GM19023 (cell line): ENCODE measurements at regions not wholly inside any gene's neighbourhood (a gene's known extent, or its start where the extent isn't known, plus 50 kb on each side); places are given as distances from the start of the nearest gene placed in this dataset.

Experiments used
- ATAC-seq: cut with Tn5 transposase; IDR thresholded peaks from one replicate; pipeline ENCODE4 v1.9.1; 2021; ENCODE audit warnings: mild to moderate bottlenecking, moderate library complexity; ENCODE audit not compliant: unreplicated experiment

- no peak for ATAC-seq
Observed at GRCh38 chr6:147808640-147809039, 300.1 kb downstream of the SAMD5 start.

- no peak for ATAC-seq
Observed at GRCh38 chr6:147811913-147812629, 303.6 kb downstream of the SAMD5 start.

GRCh38 chr6:147817042-147817689 is 308.7 kb downstream of the SAMD5 start:
- ATAC-seq: no peak

GRCh38 chr6:147820520-147820919 is 312.0 kb downstream of the SAMD5 start:
- no peak for ATAC-seq

GRCh38 chr6:147821295-147821897 is 312.9 kb downstream of the SAMD5 start:
- ATAC-seq: no peak

GRCh38 chr6:147823936-147824335 is 315.4 kb downstream of the SAMD5 start:
- no peak for ATAC-seq

GRCh38 chr6:147825848-147826247 is 317.4 kb downstream of the SAMD5 start:
- no peak for ATAC-seq

GRCh38 chr6:147826698-147827097 is 318.2 kb downstream of the SAMD5 start:
- ATAC-seq: no peak

- no peak for ATAC-seq
Observed at GRCh38 chr6:147829418-147829817, 320.9 kb downstream of the SAMD5 start.

GRCh38 chr6:147829835-147830234 is 321.3 kb downstream of the SAMD5 start:
- ATAC-seq: no peak

- no peak for ATAC-seq
Observed at GRCh38 chr6:147831356-147831755, 322.9 kb downstream of the SAMD5 start.

GRCh38 chr6:147833607-147834006 is 325.1 kb downstream of the SAMD5 start:
- no peak for ATAC-seq

GRCh38 chr6:147834084-147834776 is 325.7 kb downstream of the SAMD5 start:
- no peak for ATAC-seq

- ATAC-seq: no peak
Observed at GRCh38 chr6:147837540-147837939, 329.1 kb downstream of the SAMD5 start.

- ATAC-seq: no peak
Observed at GRCh38 chr6:147839708-147840610, 331.5 kb downstream of the SAMD5 start.

- no peak for ATAC-seq
Observed at GRCh38 chr6:147841547-147842148, 333.2 kb downstream of the SAMD5 start.

- no peak for ATAC-seq
Observed at GRCh38 chr6:147849401-147850330, 341.2 kb downstream of the SAMD5 start.

- ATAC-seq: no peak
Observed at GRCh38 chr6:147852772-147853171, 344.3 kb downstream of the SAMD5 start.

- ATAC-seq: no peak
Observed at GRCh38 chr6:147853574-147853973, 345.1 kb downstream of the SAMD5 start.
